Kidney tubule cell (primary cell): ENCODE measurements at regions not wholly inside any gene's neighbourhood (a gene's known extent, or its start where the extent isn't known, plus 50 kb on each side); places are given as distances from the start of the nearest gene placed in this dataset.
A peak's percentile ranks its signal among the peaks of the same experiment; 100 is the strongest.
"Not testable (repeated sequence)": the region's sequence is repeated elsewhere in the genome, so short reads cannot be mapped to it uniquely, and the experiment has no call there.

Experiments
- DNase-seq: peaks from one replicate; pipeline ENCODE4 v3.0.0-alpha.2; 2018; ENCODE audit warnings: low spot score

DNA sequence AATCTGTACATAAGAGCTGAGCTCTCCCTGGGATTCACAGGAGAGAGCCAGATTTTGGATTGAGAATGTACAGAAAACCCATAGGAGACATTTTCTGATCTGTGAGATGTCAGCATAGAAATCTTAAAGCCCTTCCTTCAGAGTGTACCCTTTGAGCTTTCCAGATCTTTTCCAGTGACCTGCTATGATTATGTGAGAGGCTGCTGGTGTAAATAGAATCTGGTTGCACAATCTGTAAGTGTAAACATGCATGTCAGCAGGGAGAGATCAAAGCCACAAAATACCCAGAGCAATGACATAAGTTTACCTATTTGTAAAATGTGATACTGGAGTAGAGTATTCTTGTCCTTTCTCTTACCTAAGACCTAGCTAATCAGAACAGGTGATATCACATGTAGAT lies 471.9 kb downstream of the FOXD4L5 start:
- not testable (repeated sequence) for DNase-seq

DNA sequence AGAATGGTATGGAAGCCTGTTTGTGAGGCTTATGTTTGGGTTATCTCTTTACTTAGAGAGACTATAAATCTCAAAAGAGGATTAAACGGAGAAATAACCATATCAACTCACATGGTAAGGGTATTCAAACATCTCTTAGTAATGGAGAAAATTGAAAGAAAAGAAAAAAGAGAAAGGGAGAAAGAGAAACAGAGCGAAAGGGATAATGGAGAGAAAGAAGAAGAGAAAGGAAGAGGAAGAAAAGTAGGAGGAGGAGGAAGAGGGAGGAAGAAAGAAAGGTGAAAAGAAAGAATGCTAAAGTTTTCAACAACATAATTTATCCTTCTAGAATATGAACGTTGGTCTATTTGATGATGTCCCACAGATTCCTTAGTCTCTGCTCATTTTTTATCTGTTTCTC lies 506.3 kb downstream of the FOXD4L5 start:
- DNase-seq, result not testable (repeated sequence)

DNA sequence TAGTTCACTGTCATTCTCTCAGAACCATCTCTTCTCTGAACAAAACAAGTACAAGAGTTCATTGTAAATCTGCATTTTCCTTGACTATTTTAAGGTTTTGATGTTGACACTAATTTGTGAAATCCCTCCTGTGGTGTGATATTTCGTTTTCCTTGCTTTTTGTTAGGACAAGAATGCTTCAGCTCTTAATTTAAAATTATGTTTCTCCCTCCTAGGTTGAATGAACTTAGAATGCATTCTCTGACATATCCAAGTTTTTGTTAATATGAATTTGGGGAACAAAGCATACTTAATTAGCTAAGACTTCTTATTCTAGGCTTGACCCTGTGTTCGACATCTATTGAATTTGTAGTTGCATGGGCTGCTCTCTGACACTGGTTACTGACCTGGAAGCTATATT lies 508.7 kb downstream of the FOXD4L5 start:
- DNase-seq, result not testable (repeated sequence)

DNA sequence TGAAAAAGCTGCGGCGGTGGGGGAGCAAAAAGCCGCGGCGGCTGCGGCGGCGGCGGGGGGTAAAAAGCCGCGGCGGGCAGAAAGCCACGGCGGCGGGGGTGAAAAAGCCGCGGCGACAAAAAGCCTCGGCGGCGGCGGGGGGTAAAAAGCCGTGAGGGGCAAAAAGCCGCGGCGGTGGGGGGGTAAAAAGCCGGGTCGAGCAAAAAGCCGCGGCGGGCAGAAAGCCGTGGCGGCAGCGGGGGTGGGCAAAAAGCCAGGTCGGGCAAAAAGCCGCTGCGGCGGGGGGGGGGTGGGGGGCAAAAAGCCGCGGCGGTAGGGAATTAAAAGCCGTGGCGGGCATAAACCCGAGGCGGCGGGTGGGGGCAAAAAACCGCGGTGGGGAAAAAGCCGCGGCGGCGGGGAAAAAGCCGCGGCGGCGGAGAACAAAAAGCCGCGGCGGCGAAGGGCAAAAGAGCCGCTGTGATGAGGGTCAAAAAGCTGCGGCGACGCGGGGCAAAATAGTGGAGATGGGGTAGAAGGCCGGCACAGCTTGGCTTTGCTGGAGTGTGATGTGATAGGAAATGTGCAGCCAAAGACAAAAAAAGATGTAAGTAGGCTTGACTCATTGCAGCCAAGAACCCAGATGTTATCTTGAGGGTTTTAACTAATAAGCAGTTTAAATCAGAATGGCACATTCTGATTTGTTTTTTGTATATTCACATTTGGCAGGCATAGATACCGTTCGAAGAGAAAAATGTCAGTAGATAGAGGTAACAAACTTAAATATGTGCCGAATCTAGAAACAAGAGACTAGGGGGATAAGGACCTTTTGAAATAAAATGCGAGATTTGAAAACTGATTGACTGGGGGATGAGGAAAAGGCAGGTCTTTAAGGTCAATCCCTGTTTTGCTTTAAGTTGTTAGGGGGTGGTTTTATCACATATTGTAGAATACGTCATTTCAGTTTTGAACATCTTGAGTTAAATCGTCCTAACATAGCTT lies 509.9 kb downstream of the FOXD4L5 start:
- DNase-seq, result peak; percentile 1

DNA sequence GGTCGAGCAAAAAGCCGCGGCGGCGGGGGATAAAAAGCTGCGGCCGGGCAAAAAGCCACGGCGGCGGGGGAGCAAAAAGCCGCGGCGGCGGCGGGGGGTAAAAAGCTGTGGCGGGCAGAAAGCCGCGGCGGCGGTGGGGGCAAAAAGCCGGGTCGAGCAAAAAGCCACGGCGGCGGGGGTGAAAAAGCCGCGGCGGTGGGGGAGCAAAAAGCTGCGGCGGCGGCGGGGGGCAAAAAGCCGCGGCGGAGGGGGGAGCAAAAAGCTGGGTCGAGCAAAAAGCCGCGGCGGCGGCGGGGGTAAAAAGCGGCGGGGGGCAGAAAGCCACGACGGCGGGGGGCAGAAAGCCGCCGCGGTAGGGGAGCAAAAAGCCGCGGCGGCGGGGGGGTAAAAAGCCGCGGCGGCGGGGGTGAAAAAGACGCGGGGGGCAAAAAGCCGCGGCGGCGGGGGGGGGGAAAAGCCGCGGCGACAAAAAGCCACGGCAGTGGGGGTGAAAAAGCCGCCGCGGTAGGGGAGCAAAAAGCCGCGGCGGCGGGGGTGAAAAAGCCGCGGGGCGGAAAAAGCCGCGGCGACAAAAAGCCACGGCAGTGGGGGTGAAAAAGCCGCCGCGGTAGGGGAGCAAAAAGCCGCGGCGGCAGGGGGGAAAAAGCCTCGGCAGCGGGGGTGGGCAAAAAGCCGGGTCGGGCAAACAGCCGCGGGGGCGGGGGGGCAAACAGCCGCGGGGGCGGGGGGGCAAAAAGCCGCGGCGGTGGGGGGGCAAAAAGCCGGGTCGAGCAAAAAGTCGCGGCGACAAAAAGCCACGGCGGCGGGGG lies 510.8 kb downstream of the FOXD4L5 start:
- not testable (repeated sequence) for DNase-seq

DNA sequence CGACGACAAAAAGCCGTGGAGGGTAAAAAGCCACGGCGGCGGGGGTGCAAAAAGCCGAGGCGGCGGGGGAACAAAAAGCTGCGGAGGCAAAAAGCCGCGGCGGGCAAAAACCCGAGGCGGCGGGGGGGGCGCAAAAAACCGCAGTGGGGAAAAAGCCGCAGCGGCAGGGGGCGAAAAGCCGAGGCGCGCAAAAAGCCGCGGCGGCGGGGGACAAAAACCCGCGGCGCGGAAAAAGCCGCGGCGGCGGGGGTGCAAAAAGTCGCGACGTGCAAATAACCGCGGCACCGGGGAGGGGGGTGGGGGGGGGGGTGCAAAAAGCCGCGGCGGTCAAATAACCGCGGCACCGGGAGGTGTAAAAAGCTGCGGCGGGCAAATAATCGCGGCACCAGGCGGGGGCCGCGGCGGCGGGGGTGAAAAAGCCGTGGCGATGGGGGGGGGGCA lies 511.5 kb downstream of the FOXD4L5 start:
- peak; percentile 1 for DNase-seq

DNA sequence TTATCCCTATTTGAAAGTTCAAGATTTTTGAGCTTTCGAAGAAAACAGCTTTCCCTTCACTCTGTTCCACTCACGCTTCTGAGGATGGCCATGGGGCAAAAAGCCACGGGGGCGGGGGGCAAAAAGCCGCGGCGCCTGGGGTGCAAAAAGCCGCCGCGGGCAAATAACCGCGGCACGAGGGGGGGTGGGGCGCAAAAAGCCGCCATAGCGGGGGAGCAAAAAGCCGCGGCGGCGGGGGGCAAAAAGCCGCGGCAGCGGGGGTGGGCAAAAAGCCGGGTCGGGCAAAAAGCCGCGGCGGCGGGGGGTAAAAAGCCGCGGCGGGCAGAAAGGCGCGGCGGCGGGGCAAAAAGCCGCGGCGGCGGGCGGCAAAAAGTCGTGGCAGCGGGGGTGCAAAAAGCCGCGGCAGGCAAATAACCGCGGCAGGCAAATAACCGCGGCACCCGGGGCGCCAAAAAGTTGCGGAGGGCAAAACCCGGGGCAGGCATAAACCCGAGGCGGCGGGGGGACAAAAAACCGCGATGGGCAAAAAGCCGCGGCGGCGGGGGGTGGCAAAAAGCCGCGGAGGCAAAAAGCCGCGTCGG lies 512.2 kb downstream of the FOXD4L5 start:
- DNase-seq, result not testable (repeated sequence)

DNA sequence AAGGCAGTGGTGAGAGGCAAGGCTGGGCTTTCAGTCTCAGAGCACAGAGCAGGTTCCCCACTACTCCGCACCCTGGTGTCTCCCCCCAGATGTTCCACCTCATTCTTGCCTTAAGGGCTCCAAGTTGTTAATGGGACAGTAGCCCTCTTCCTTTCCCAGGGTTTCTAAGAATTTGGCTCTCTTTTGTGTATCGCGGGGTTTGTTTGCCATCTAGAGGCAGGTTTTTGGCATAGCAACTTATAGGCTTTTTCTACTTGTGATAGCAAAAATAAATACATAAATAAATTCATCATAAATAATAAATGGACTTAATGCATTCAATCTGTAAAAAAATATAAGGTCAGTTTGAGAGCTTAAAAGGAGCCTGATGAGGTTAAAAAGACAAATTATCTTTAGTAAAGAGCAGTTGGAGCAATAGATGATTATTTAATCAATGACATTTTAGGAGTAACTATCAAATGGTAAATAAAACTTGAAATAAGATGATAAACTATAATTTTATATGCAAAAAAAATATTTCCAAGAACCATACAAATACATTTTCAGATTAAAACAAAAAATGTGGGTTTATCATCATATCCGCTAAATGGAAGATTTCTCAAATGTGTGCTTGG lies 512.8 kb downstream of the FOXD4L5 start:
- DNase-seq, result not testable (repeated sequence)
